Brain microvascular endothelial cell (primary cell): ENCODE measurements at regions not wholly inside any gene's neighbourhood (a gene's known extent, or its start where the extent isn't known, plus 50 kb on each side); places are given as distances from the start of the nearest gene placed in this dataset.

Experiments
- DNase-seq: peaks from one replicate; pipeline ENCODE4 v3.0.0-alpha.2; 2020
- H3K27ac ChIP-seq: fragments of 250-450 bp; sonication (Bioruptor Pico); 2 replicates; pipeline ENCODE4 v1.5.1; 2020; ENCODE audit warnings: mild to moderate bottlenecking, moderate library complexity
- H3K27me3 ChIP-seq: fragments of 250-450 bp; sonication (Bioruptor Pico); replicated peaks from 2 replicates; pipeline ENCODE4 v1.5.1; 2020; ENCODE audit warnings: mild to moderate bottlenecking
- H3K36me3 ChIP-seq: fragments of 250-450 bp; sonication (Bioruptor Pico); replicated peaks from 2 replicates; pipeline ENCODE4 v1.5.1; 2020; ENCODE audit warnings: mild to moderate bottlenecking
- H3K4me3 ChIP-seq: 2 replicates; pipeline ENCODE4 v1.5.1; 2011; ENCODE audit warnings: low read depth, mild to moderate bottlenecking, control low read depth, low read length, moderate library complexity
- in situ Hi-C: cut with HindIII; loops from 2 replicates; pipeline ENCODE4 v1.10.0; 2017; ENCODE audit warnings: low sequenced_read_pairs, low pct_ligation_motif_present
- TF ChIP-seq, protein P1 (sequence below): IDR thresholded peaks from 2 replicates; pipeline ENCODE4 v1.5.1; 2011; ENCODE audit warnings: low read depth, mild to moderate bottlenecking, moderate library complexity, low read length, control low read depth, inconsistent platforms; ENCODE audit errors: missing control alignments

DNA sequence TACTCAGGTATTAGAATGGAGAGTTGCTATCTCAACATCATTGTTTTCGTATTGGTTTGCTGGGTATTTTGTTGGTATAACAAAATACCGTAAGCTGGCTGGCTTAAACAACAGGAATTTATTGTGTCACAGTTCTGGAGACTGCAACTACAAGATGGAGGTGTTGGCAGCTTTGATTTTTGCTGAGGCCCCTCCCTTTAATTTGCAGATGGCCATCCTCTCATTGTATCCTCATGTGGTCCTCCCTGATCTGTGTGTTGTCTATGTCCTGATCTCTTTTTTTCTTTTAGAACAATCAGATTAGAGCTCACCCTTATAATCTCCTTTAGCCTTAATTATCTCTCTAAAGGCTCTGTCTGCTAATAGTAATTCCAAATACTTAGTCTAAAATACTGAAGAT, 299.8 kb upstream of the GOLIM4 start:
- TF ChIP-seq, protein P1, sequence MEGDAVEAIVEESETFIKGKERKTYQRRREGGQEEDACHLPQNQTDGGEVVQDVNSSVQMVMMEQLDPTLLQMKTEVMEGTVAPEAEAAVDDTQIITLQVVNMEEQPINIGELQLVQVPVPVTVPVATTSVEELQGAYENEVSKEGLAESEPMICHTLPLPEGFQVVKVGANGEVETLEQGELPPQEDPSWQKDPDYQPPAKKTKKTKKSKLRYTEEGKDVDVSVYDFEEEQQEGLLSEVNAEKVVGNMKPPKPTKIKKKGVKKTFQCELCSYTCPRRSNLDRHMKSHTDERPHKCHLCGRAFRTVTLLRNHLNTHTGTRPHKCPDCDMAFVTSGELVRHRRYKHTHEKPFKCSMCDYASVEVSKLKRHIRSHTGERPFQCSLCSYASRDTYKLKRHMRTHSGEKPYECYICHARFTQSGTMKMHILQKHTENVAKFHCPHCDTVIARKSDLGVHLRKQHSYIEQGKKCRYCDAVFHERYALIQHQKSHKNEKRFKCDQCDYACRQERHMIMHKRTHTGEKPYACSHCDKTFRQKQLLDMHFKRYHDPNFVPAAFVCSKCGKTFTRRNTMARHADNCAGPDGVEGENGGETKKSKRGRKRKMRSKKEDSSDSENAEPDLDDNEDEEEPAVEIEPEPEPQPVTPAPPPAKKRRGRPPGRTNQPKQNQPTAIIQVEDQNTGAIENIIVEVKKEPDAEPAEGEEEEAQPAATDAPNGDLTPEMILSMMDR, result no peak
- DNase-seq, result peak; percentile 25
- Histone ChIP-seq H3K36me3 (no peaks in the 10 kb centered on the region), H3K27me3 (no peaks in the 10 kb centered on the region), H3K27ac (no peak overlapping the region), H3K4me3 (no peak overlapping the region)
- in situ Hi-C loops, result no loop called here

DNA sequence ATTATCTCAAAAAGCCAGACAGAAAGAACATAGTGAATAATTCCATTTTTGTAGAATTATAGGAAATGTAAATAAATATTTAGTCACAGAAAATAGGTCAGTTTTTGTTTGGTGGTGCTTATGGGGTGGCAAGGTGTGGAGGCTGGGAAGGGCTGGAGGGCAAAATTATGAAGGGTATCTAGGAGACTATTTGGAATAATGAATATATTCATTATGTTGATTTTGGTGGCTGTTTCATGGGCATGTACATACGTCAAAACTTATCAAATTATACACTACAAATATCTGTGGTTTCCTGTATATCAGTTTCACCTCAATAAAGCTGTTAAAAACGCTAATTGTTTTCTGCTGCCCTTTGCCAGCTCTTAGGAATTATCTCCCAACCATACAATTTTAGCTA, 298.7 kb upstream of the GOLIM4 start:
- Histone ChIP-seq H3K4me3 (no peak overlapping the region), H3K27ac (no peak overlapping the region), H3K27me3 (no peaks in the 10 kb centered on the region), H3K36me3 (no peaks in the 10 kb centered on the region)
- DNase-seq, result no peak
- in situ Hi-C loops, result no loop called here
- TF ChIP-seq, protein P1, result no peak

DNA sequence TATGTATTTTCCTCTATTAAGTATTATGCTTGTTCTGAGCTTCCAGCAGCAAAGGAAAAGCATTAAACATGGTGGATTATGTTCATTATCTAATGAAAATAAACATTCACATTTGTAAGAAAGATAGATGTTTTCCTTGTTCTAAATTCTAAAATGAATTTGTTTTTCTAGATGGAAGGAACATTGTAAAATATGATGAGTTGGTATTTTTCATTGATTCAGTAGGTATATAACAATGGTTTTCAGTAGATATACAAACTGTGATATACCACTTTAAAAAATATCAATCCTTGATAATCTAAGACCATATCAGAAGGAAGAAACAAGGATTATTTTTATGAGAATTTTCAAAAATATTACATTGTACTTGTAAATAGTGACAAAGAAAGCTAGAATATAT, 290.6 kb upstream of the GOLIM4 start:
- H3K36me3 ChIP-seq, result no peaks in the 10 kb centered on the region
- no peak overlapping the region for H3K4me3 ChIP-seq
- no peak for DNase-seq
- in situ Hi-C loops, result no loop called here
- TF ChIP-seq, protein P1, result no peak
- H3K27ac ChIP-seq, result no peak overlapping the region
- no peaks in the 10 kb centered on the region for H3K27me3 ChIP-seq

DNA sequence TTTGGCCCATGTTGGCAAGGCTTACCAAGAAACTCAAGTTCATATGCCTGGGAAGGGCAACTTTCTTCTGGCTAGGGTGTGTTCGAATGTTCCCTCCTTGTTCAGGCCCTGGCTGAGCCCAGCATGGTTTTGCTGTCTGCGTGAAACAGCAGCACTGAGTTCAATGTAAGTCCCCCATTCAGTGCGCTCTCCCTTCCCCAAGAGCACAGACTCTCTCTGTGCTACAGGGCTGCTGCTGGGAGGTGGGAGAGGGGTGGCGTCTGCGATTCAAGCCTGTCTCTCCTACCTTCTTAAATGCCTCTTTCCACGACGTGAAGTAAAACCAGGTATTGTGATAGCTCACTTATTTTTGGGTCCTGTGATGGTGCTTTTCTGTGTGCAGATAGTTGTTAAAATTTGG, 289.3 kb upstream of the GOLIM4 start:
- H3K27me3 ChIP-seq, result no peaks in the 10 kb centered on the region
- in situ Hi-C loops, result no loop called here
- no peak overlapping the region for H3K4me3 ChIP-seq
- no peak overlapping the region for H3K27ac ChIP-seq
- DNase-seq, result no peak
- H3K36me3 ChIP-seq, result no peaks in the 10 kb centered on the region
- TF ChIP-seq, protein P1, result no peak

DNA sequence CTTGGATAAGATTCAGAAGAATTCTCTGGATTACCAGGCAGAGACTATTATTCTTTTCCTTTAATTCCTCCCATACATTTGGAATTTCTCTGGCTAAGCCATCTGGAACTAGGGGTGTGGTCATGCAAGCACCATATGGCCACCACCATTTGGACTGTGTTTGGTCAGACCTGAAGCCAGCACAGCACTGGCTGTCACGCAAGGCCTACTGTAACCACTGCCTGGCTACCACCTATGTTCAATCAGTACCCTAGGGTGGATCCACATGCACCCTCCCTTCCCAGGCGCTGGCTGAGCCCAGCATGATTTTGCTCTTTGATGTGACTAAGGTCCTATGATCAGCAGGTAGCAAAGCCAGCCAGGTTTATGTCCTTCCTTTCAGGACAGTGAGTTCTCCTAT, 287.8 kb upstream of the GOLIM4 start:
- H3K27ac ChIP-seq, result no peak overlapping the region
- no peaks in the 10 kb centered on the region for H3K36me3 ChIP-seq
- no peaks in the 10 kb centered on the region for H3K27me3 ChIP-seq
- no peak overlapping the region for H3K4me3 ChIP-seq
- in situ Hi-C loops, result no loop called here
- no peak for DNase-seq
- TF ChIP-seq, protein P1, result no peak

DNA sequence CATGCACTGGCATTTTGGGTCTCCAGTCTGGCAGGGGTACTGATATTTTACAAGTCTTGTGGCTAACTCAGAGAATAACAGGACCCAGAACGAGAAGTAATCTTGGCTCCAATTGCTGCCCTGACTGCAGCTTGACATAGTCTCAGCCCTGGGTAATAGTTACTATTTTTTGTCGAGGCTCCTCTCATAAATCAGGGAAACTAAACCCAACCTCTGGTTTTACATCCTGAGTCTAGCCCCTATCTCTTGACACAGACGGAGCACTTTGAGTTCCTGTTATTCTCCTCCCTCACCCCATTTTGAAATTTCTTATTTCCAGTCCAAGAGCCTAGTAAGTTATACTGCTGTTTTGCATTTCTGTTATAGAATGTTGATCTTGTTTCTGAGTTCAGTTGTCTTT, 276.1 kb upstream of the GOLIM4 start:
- TF ChIP-seq, protein P1, result no peak
- Histone ChIP-seq H3K36me3 (no peaks in the 10 kb centered on the region), H3K27me3 (no peaks in the 10 kb centered on the region), H3K27ac (no peak overlapping the region), H3K4me3 (no peak overlapping the region)
- in situ Hi-C loops, result no loop called here
- no peak for DNase-seq
